ENCODE measurements at regions not wholly inside any gene's neighbourhood (a gene's known extent, or its start where the extent isn't known, plus 50 kb on each side); places are given as distances from the start of the nearest gene placed in this dataset.

GRCh38 chr10:53687800-53688199, 915.2 kb upstream of the MBL2 start:
- TF ChIP-seq, protein P1, sequence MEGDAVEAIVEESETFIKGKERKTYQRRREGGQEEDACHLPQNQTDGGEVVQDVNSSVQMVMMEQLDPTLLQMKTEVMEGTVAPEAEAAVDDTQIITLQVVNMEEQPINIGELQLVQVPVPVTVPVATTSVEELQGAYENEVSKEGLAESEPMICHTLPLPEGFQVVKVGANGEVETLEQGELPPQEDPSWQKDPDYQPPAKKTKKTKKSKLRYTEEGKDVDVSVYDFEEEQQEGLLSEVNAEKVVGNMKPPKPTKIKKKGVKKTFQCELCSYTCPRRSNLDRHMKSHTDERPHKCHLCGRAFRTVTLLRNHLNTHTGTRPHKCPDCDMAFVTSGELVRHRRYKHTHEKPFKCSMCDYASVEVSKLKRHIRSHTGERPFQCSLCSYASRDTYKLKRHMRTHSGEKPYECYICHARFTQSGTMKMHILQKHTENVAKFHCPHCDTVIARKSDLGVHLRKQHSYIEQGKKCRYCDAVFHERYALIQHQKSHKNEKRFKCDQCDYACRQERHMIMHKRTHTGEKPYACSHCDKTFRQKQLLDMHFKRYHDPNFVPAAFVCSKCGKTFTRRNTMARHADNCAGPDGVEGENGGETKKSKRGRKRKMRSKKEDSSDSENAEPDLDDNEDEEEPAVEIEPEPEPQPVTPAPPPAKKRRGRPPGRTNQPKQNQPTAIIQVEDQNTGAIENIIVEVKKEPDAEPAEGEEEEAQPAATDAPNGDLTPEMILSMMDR (IDR thresholded peaks at IDR 0.05): no peak
- no peak for TF ChIP-seq POLR2A (IDR thresholded peaks at IDR 0.05)
